ENCODE measurements at regions not wholly inside any gene's neighbourhood (a gene's known extent, or its start where the extent isn't known, plus 50 kb on each side); places are given as distances from the start of the nearest gene placed in this dataset.

DNA sequence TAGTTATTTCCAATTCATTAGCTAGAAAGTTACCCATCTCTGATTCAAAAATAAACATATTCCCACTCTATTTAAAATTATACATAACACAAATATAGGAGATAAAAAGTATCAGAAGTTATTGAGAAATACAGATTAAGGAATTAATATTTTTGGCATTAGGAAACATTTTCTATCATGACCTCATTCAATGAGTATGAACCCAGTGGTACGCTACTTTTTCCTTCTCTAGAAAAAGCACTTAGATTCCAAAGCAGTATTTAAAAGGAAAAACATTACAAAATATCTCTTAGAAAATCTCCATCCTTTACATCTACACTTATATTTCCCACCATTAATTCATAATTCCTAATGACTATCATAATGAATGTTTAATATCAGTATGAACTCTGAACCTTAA is 240.6 kb upstream of the GNAI1 start:
- TF ChIP-seq POLR2A (IDR thresholded peaks at IDR 0.05; ENCODE audit: low read length) (no peak), GATA1 (IDR thresholded peaks at IDR 0.05; ENCODE audit: low read depth, low read length) (no peak)
